NCI-H748 (cell line): ENCODE measurements at regions not wholly inside any gene's neighbourhood (a gene's known extent, or its start where the extent isn't known, plus 50 kb on each side); places are given as distances from the start of the nearest gene placed in this dataset.

Experiments
- DNase-seq: peaks from one replicate; lab custom pipeline; 2025; ENCODE audit not compliant: unreplicated experiment; lab: John Stamatoyannopoulos, UW

DNA sequence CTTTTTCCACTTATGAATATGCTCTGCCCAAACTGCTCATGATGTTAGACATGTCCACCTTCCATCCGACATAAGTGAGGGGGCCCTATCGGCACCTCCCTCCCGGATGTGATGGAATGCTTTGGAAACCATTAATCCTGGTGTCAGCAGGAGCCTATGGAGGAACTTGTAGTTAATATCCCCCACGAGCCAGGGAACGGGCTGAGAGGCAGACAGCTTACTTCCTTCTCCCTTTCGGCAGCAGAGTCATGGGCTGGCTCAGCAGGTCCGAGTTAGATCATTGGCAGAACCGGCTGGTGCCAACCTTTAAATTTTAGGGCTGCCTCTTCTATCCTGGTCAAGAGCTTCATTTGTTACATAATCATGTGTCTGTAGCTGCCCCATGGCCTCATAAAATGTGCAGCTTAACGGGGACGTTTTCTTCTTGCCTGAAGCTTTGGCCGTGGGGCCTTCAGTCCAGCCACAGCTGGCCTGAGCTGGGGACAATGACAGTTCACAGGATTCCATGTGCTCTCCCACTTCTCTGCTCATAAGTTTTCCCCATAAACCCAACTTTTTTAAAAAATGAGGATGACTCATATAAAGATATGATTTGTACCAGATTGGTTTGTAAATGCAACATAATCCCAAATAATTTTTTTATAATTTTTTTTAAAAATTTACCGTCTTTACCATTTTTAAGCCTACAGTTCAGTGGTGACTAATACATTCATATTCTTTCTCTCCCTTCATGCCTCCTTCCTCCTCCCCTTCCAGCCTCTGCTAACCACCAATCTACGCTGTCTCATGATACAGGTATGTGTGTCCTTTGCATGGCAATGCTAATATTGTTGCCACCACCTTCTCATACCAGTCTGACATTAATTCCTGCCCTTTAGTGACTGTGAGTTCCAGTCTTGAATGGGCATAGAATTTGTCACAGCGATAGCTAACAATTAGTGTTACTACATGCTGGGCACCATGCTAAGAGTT is 62.2 kb upstream of the RGMA start:
- no peak for DNase-seq

DNA sequence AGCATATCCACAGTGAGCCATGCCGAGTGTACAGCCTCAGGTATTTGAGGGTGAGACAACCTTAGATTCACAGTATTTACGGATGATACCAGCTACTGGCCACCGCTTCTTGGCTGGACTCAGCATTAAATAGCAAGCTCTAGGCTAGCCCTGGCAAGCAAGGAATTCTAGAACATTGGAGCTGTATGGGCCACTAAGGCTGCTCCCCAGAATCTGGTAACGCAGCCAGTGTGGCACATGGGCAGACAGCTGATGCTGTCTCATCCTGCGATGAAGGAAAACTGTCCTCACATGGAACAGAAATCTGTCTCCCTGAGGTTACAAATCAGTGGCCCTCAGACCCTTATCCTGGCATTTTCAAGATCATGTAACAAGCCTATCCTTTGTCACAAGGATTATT is 57.6 kb upstream of the RGMA start:
- DNase-seq = no peak

DNA sequence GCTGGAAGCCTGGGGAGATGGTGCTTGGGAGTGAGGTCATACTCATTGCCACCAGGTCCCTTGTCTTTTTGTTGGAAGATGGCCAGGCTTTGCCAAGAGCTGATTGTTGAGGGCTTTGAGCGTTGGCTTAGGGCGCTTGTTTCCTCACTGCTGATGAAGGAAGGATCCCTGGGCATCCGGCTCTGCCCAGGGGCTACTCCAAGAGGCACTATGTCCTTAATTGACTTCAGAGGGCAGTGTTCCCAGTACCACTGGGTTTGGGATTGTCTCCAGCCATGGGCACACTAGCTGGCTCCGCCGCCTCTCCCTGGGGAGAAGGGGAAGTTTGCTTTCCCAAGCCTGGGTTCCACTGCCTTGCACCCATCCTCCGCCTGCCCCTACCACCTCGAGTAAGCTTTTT is 57.2 kb upstream of the RGMA start:
- no peak for DNase-seq

- no peak for DNase-seq
Observed at GRCh38 chr15:93144463-93145236, 55.6 kb upstream of the RGMA start.

DNA sequence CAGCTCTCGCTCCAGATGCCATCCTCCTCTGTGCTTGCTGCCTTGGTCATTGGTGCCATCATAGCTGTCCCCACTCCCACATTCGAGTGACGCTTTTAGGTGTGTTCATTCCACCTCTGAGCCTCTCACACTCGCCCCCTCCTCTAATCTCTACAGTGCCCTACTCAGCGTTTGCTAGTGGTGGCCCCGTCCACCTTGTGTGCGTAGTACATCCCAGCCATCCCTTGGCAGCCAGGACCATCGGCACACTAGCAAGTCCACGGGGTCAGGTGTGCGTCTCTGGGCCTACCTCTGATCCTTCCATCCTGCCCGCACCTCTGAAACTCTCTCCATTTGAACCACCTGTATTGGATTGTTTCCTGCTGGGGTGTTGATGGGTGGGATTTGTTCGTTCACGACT is 54.2 kb upstream of the RGMA start:
- DNase-seq = no peak

DNA sequence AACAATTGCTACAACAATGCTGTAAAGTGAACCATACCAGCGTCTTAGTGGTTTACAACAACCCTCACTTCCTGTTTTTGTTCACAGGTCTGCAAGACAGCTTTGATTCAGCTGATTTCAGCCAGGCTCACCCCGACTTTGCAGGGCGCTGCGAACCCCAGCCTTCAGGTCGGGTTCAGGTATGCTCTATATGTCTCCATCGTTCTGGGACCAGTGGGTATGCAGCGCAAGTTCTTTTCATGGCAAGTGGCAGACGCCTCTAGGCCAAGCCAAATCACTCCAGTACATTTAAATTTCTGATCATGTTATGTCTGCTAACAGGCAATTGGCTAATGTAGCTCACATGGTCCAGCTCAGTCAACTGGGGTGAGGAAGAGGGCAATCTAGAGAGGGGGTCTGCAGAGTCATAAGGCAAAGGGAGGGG is 52.4 kb upstream of the RGMA start:
- DNase-seq = no peak

GRCh38 chr15:93139436-93139835 is 50.4 kb upstream of the RGMA start:
- no peak for DNase-seq

DNA sequence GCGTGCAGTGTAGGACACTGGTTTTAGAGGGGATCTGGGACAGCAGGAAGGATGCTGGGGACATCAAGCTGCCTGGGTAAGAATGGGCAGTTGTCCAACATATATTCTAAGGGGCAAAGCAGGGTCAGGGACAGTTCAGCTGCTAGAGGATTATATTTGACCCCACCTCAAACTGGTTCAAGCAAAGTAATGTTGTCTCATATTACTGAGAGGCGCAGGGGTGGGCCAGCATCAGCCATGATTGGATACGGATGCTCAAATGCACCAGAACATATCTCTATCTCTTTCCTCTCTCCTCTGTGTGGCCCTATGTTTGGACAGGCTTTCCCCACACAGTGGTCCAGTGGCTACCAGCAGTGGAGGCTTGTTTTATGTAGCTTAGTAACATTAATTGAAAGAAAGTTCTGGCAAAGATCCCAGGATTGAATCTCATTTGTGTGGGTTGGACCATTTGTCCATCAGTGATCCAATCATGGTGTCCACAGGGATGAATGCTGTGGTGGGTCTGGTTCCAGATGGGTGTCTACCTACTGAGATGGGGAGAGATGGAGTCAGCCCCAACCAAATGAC is 49.8 kb upstream of the RGMA start:
- DNase-seq = no peak
